Prostate gland (tissue), 2 donors: ENCODE measurements at regions not wholly inside any gene's neighbourhood (a gene's known extent, or its start where the extent isn't known, plus 50 kb on each side); places are given as distances from the start of the nearest gene placed in this dataset.

Experiments
- CTCF ChIP-seq, 4 experiments: fragments of 200-600 bp in 2 of 4; fragments of 450-650 bp in 2 of 4; sonication (generic) in 2 of 4; IDR thresholded peaks; 1 replicate in 3 of 4; 2 replicates in 1 of 4; pipeline ENCODE4 v1.5.1; 2016 to 2019; ENCODE audit warnings: antibody characterized with exemption in 4 of 4, mild to moderate bottlenecking in 2 of 4, moderate library complexity in 2 of 4
- POLR2AphosphoS5 ChIP-seq: sonication (generic); formaldehyde crosslinking; IDR thresholded peaks from one replicate; pipeline ENCODE4 v1.6.1; 2017; ENCODE audit warnings: antibody characterized with exemption

DNA sequence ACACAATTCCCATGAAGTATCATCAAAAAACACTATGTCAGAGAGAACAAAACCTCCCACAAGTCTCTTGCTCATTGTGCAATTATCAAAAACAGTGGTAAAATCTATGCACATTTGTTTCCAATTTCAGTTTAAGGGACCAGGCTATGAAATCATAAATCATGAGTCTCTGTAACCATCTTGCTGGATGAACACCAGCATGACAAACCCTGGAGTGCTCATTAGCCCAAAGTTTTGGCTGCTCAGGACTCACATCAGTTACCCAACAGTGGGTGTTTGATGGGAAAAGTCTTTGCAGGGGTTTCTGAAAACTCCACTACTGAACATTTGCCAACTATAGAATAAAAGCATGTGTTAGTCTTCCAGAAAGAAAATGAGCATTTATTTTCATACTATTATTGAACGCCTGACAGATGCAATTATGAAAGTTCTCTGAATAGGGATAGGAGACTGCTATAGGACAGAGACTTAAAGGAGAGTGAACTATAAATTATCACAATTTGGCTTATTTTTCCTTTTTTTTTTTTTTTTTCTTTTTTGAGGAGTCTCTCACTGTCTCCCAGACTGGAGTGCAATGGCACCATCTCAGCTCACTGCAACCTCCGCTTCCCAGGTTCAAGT lies 240.8 kb upstream of the KCNMB2 start:
- no peak for TF ChIP-seq CTCF (IDR thresholded peaks at IDR 0.05)
- no peak for TF ChIP-seq POLR2AphosphoS5
